Activated naive CD4-positive, alpha-beta T cell treated with anti-CD3 and anti-CD28 coated beads for 36 hours (primary cell): ENCODE measurements at regions not wholly inside any gene's neighbourhood (a gene's known extent, or its start where the extent isn't known, plus 50 kb on each side); places are given as distances from the start of the nearest gene placed in this dataset.

ENCODE experiments used
- CTCF ChIA-PET: fragments of 350-600 bp; sonication (Branson Sonifier 250); formaldehyde crosslinking; loops from one replicate; lab custom pipeline; 2021; ENCODE audit warnings: antibody characterized with exemption; lab: Charles Lee
- DNase-seq: peaks from one replicate; pipeline ENCODE4 v3.0.0-alpha.2; 2020
- H3K27ac Mint-ChIP-seq: one replicate; pipeline ENCODE4 v1.8.0; 2021; ENCODE audit warnings: mild to moderate bottlenecking, mixed read lengths
- H3K27me3 Mint-ChIP-seq: one replicate; pipeline ENCODE4 v1.8.0; 2021; ENCODE audit warnings: low read depth, mixed read lengths
- H3K36me3 Mint-ChIP-seq: one replicate; pipeline ENCODE4 v1.8.0; 2021; ENCODE audit warnings: low read depth, mixed read lengths
- H3K4me1 Mint-ChIP-seq: one replicate; pipeline ENCODE4 v1.8.0; 2021; ENCODE audit warnings: low read depth, mixed read lengths
- H3K4me3 Mint-ChIP-seq: one replicate; pipeline ENCODE4 v1.8.0; 2021; ENCODE audit warnings: mild to moderate bottlenecking, moderate library complexity, mixed read lengths
- H3K9me3 Mint-ChIP-seq: one replicate; pipeline ENCODE4 v1.8.0; 2021; ENCODE audit warnings: mixed read lengths
- intact Hi-C: fragments of 100-400 bp; cut with micrococcal nuclease; formaldehyde crosslinking; loops from one replicate; pipeline ENCODE4 v1.15.1; 2023

DNA sequence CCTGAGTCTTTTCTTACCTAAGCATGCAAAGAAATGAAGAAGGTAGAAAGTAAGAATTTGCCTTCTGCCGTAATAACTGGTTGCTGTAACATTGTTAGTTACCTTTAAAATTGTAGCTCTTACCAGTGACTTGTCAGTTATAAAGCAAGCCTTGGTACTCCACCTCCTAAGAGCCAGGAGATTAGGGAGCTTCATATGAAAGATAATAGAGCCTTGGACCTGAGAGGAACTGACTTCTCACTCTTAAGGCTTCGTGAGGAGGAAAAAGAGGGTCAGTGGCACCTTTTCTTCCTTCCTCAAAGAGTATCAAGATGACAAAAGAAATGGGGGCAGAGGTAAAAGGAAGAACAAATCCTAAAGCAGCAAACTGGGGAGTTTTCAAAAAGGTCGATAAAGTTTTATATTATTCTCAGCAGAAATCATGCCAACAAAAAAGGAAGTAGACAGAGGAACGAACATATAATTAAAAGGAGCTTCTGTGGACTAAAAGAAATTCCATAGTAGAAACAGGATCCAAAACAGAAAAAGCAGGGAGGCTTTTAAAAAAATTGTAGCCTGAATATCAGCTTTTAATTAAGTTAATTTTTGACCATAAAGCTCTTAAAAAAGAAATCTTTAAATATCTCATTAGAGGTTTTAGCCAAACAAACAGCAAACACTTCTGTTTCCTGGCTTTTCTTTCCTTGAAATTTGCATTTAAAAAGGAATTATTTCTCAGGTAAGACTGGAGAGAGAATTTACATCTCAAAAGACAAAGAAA, 847.1 kb upstream of the ALCAM start:
- intact Hi-C loops, result no loop called here
- H3K4me1 Mint-ChIP-seq, result no peaks in the 10 kb centered on the region
- H3K27me3 Mint-ChIP-seq, result peaks cover 6% of the 10 kb centered on the region
- CTCF ChIA-PET, result no interaction called here
- no peaks in the 10 kb centered on the region for H3K36me3 Mint-ChIP-seq
- DNase-seq, result no peak
- peaks cover 1% of the 10 kb centered on the region for H3K9me3 Mint-ChIP-seq
- H3K27ac Mint-ChIP-seq, result no peak overlapping the region
- H3K4me3 Mint-ChIP-seq, result no peak overlapping the region

GRCh38 chr3:104520228-104520655, 846.5 kb upstream of the ALCAM start:
- CTCF ChIA-PET, result no interaction called here

GRCh38 chr3:104521606-104522336, 844.9 kb upstream of the ALCAM start:
- Mint-ChIP-seq H3K27me3 (peaks cover 6% of the 10 kb centered on the region), H3K36me3 (no peaks in the 10 kb centered on the region), H3K27ac (no peak overlapping the region), H3K4me3 (no peak overlapping the region), H3K9me3 (peaks cover 1% of the 10 kb centered on the region), H3K4me1 (no peaks in the 10 kb centered on the region)
- intact Hi-C loops, result no loop called here
- CTCF ChIA-PET, result interaction anchor here (0.7 kb wide), 1 partner anchor 610 kb away, joined by 3 read pairs; no protein-coding TSS in a partner anchor
- DNase-seq, result no peak

More at GRCh38 chr3:104520228-104520655, 846.5 kb upstream of the ALCAM start:
- no peak for DNase-seq
- peaks cover 6% of the 10 kb centered on the region for H3K27me3 Mint-ChIP-seq
- intact Hi-C loops, result no loop called here
- no peak overlapping the region for H3K4me3 Mint-ChIP-seq
- no peaks in the 10 kb centered on the region for H3K4me1 Mint-ChIP-seq
- no peaks in the 10 kb centered on the region for H3K36me3 Mint-ChIP-seq
- H3K27ac Mint-ChIP-seq, result no peak overlapping the region
- H3K9me3 Mint-ChIP-seq, result peaks cover 1% of the 10 kb centered on the region

- Mint-ChIP-seq H3K4me1 (no peaks in the 10 kb centered on the region), H3K9me3 (peaks cover 1% of the 10 kb centered on the region), H3K27ac (no peak overlapping the region), H3K4me3 (no peak overlapping the region), H3K36me3 (no peaks in the 10 kb centered on the region), H3K27me3 (peaks cover 6% of the 10 kb centered on the region)
- intact Hi-C loops, result no loop called here
- no peak for DNase-seq
- CTCF ChIA-PET, result interaction anchor here (0.6 kb wide), 1 partner anchor 383 kb away, joined by 4 read pairs; no protein-coding TSS in a partner anchor
These were observed 843.6 kb upstream of the ALCAM start for GRCh38 chr3:104523136-104523535.

- intact Hi-C loops, result no loop called here
- H3K36me3 Mint-ChIP-seq, result no peaks in the 10 kb centered on the region
- no peaks in the 10 kb centered on the region for H3K4me1 Mint-ChIP-seq
- no peak overlapping the region for H3K4me3 Mint-ChIP-seq
- H3K9me3 Mint-ChIP-seq, result no peaks in the 10 kb centered on the region
- no peaks in the 10 kb centered on the region for H3K27me3 Mint-ChIP-seq
- H3K27ac Mint-ChIP-seq, result no peak overlapping the region
- CTCF ChIA-PET, result no interaction called here
- DNase-seq, result no peak
These were observed 839.8 kb upstream of the ALCAM start for GRCh38 chr3:104526901-104527401.

- Mint-ChIP-seq H3K9me3 (peaks cover 4% of the 10 kb centered on the region), H3K4me3 (no peak overlapping the region), H3K27me3 (no peaks in the 10 kb centered on the region), H3K27ac (no peak overlapping the region), H3K4me1 (no peaks in the 10 kb centered on the region), H3K36me3 (no peaks in the 10 kb centered on the region)
- no peak for DNase-seq
- intact Hi-C loops, result no loop called here
- CTCF ChIA-PET, result no interaction called here
These were observed 835.8 kb upstream of the ALCAM start for GRCh38 chr3:104530934-104531333.

DNA sequence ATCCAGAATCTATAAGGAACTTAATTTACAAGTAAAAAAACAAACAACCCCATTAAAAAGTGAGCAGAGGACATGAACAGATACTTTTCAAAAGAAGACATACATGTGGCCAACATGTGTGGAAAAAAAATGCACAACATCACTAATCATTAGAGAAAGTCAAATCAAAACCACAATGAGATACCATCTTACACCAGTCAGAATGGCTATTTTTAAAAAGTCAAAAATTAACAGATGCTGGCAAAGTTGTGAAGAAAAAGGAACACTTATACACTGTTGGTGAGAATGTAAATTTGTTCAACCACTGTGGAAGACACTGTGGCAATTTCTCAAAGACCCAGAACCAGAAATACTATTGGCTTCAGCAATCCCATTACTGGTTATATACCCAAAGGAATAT, 830.0 kb upstream of the ALCAM start:
- H3K27me3 Mint-ChIP-seq, result no peaks in the 10 kb centered on the region
- intact Hi-C loops, result no loop called here
- DNase-seq, result no peak
- no peaks in the 10 kb centered on the region for H3K36me3 Mint-ChIP-seq
- no peak overlapping the region for H3K4me3 Mint-ChIP-seq
- CTCF ChIA-PET, result no interaction called here
- H3K27ac Mint-ChIP-seq, result no peak overlapping the region
- H3K9me3 Mint-ChIP-seq, result peaks cover 4% of the 10 kb centered on the region
- no peaks in the 10 kb centered on the region for H3K4me1 Mint-ChIP-seq

- peaks cover 2% of the 10 kb centered on the region for H3K9me3 Mint-ChIP-seq
- CTCF ChIA-PET, result no interaction called here
- no peaks in the 10 kb centered on the region for H3K27me3 Mint-ChIP-seq
- no peaks in the 10 kb centered on the region for H3K36me3 Mint-ChIP-seq
- H3K4me3 Mint-ChIP-seq, result no peak overlapping the region
- intact Hi-C loops, result no loop called here
- H3K27ac Mint-ChIP-seq, result no peak overlapping the region
- no peaks in the 10 kb centered on the region for H3K4me1 Mint-ChIP-seq
- DNase-seq, result no peak
These were observed 829.4 kb upstream of the ALCAM start for GRCh38 chr3:104537323-104537722.

- no peak for DNase-seq
- intact Hi-C loops, result no loop called here
- H3K36me3 Mint-ChIP-seq, result no peaks in the 10 kb centered on the region
- H3K27ac Mint-ChIP-seq, result no peak overlapping the region
- peaks cover 4% of the 10 kb centered on the region for H3K27me3 Mint-ChIP-seq
- CTCF ChIA-PET, result no interaction called here
- no peaks in the 10 kb centered on the region for H3K9me3 Mint-ChIP-seq
- H3K4me3 Mint-ChIP-seq, result no peak overlapping the region
- H3K4me1 Mint-ChIP-seq, result no peaks in the 10 kb centered on the region
These were observed 820.4 kb upstream of the ALCAM start for GRCh38 chr3:104546301-104546700.

GRCh38 chr3:104547031-104547430, 819.7 kb upstream of the ALCAM start:
- Mint-ChIP-seq H3K4me1 (no peaks in the 10 kb centered on the region), H3K27ac (no peak overlapping the region), H3K36me3 (no peaks in the 10 kb centered on the region)

DNA sequence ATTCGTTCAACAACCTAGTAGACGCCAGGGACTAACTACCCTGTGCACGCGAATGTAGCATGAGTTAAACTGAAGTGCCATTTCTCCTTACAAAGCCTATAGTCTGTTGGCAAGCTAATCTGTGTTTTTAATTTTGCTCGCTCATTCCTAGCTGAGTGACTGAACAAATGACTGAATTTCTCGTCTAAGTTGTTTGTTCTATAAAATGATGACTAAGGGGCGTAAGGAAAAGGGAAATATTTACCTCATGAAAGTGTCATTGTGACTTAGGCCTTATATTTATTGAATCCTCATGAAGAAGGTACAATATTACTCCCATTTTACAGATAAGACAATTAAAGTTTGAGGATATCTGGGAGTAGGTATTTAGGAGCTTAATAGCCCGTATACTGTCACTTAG, 818.3 kb upstream of the ALCAM start:
- Mint-ChIP-seq H3K36me3 (no peaks in the 10 kb centered on the region), H3K9me3 (no peaks in the 10 kb centered on the region), H3K27me3 (peaks cover 7% of the 10 kb centered on the region), H3K4me1 (no peaks in the 10 kb centered on the region), H3K4me3 (no peak overlapping the region), H3K27ac (no peak overlapping the region)
- intact Hi-C loops, result no loop called here
- CTCF ChIA-PET, result interaction anchor here (0.7 kb wide), 1 partner anchor 825 kb away, joined by 3 read pairs; no protein-coding TSS in a partner anchor
- DNase-seq, result no peak

More at GRCh38 chr3:104547031-104547430, 819.7 kb upstream of the ALCAM start:
- CTCF ChIA-PET, result no interaction called here
- peaks cover 4% of the 10 kb centered on the region for H3K27me3 Mint-ChIP-seq
- DNase-seq, result no peak
- H3K9me3 Mint-ChIP-seq, result no peaks in the 10 kb centered on the region
- intact Hi-C loops, result no loop called here
- no peak overlapping the region for H3K4me3 Mint-ChIP-seq

GRCh38 chr3:104549099-104549714, 817.5 kb upstream of the ALCAM start:
- no peak overlapping the region for H3K4me3 Mint-ChIP-seq
- no peaks in the 10 kb centered on the region for H3K36me3 Mint-ChIP-seq
- H3K27ac Mint-ChIP-seq, result no peak overlapping the region
- no peaks in the 10 kb centered on the region for H3K9me3 Mint-ChIP-seq
- intact Hi-C loops, result no loop called here
- DNase-seq, result no peak
- H3K4me1 Mint-ChIP-seq, result no peaks in the 10 kb centered on the region
- CTCF ChIA-PET, result interaction anchor here (0.7 kb wide), 1 partner anchor 825 kb away, joined by 3 read pairs; no protein-coding TSS in a partner anchor
- H3K27me3 Mint-ChIP-seq, result peaks cover 7% of the 10 kb centered on the region
